Lower lobe of right lung (tissue), 2 donors: ENCODE measurements at regions not wholly inside any gene's neighbourhood (a gene's known extent, or its start where the extent isn't known, plus 50 kb on each side); places are given as distances from the start of the nearest gene placed in this dataset.
"Not testable (repeated sequence)": the region's sequence is repeated elsewhere in the genome, so short reads cannot be mapped to it uniquely, and the experiment has no call there.

Experiments
- ATAC-seq, 2 donors: fragments of 200-7000 bp; cut with Tn5 transposase; one replicate each; pipeline ENCODE4 v1.9.1; 2020 to 2022; ENCODE audit warnings: mild to moderate bottlenecking in 2 of 2, moderate library complexity in 2 of 2
- DNase-seq: peaks from one replicate; pipeline ENCODE4 v3.0.0-alpha.2; 2020
- H3K27ac ChIP-seq: fragments of 200-600 bp; one replicate; pipeline ENCODE4 v1.8.0; 2022
- H3K27me3 ChIP-seq: fragments of 200-600 bp; one replicate; pipeline ENCODE4 v1.8.0; 2022; ENCODE audit warnings: low read depth
- H3K36me3 ChIP-seq: fragments of 200-600 bp; one replicate; pipeline ENCODE4 v1.8.0; 2022; ENCODE audit warnings: mild to moderate bottlenecking
- H3K4me1 ChIP-seq: fragments of 200-600 bp; one replicate; pipeline ENCODE4 v1.8.0; 2022
- H3K4me3 ChIP-seq: fragments of 200-600 bp; one replicate; pipeline ENCODE4 v1.8.0; 2022; ENCODE audit warnings: mild to moderate bottlenecking
- H3K9me3 ChIP-seq: fragments of 200-600 bp; one replicate; pipeline ENCODE4 v1.8.0; 2022
- intact Hi-C: fragments of 100-400 bp; cut with DNase I; formaldehyde crosslinking; loops from one replicate; pipeline ENCODE4 v1.11.0; 2022
- TF ChIP-seq, protein P1 (sequence below): fragments of 200-600 bp; IDR thresholded peaks from one replicate; pipeline ENCODE4 v1.8.0; 2022; ENCODE audit warnings: antibody characterized with exemption, mild to moderate bottlenecking
- donor health status: DM: no; HTN: yes; CAD: no; lungs with severe emphysema.

- H3K9me3 ChIP-seq: no peaks in the 10 kb centered on the region
- no peaks in the 10 kb centered on the region for H3K36me3 ChIP-seq
- TF ChIP-seq, protein P1, sequence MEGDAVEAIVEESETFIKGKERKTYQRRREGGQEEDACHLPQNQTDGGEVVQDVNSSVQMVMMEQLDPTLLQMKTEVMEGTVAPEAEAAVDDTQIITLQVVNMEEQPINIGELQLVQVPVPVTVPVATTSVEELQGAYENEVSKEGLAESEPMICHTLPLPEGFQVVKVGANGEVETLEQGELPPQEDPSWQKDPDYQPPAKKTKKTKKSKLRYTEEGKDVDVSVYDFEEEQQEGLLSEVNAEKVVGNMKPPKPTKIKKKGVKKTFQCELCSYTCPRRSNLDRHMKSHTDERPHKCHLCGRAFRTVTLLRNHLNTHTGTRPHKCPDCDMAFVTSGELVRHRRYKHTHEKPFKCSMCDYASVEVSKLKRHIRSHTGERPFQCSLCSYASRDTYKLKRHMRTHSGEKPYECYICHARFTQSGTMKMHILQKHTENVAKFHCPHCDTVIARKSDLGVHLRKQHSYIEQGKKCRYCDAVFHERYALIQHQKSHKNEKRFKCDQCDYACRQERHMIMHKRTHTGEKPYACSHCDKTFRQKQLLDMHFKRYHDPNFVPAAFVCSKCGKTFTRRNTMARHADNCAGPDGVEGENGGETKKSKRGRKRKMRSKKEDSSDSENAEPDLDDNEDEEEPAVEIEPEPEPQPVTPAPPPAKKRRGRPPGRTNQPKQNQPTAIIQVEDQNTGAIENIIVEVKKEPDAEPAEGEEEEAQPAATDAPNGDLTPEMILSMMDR: no peak
- DNase-seq (no peak), ATAC-seq (no peak)
- no peak overlapping the region for H3K4me3 ChIP-seq
- H3K27me3 ChIP-seq: no peaks in the 10 kb centered on the region
- no peak overlapping the region for H3K27ac ChIP-seq
- intact Hi-C loops: no loop called here
- no peaks in the 10 kb centered on the region for H3K4me1 ChIP-seq
These were observed 162.7 kb upstream of the TTC29 start for GRCh38 chr4:147108409-147108808.

- TF ChIP-seq, protein P1: no peak
- no peaks in the 10 kb centered on the region for H3K36me3 ChIP-seq
- no peak overlapping the region for H3K4me3 ChIP-seq
- H3K27me3 ChIP-seq: no peaks in the 10 kb centered on the region
- no peaks in the 10 kb centered on the region for H3K4me1 ChIP-seq
- intact Hi-C loops: no loop called here
- ATAC-seq: no peak
- no peak for DNase-seq
- peaks cover 2% of the 10 kb centered on the region for H3K9me3 ChIP-seq
- no peak overlapping the region for H3K27ac ChIP-seq
These were observed 164.1 kb upstream of the TTC29 start for GRCh38 chr4:147109800-147110199.

GRCh38 chr4:147110473-147111367 is 165.1 kb upstream of the TTC29 start:
- Histone ChIP-seq H3K27ac (no peak overlapping the region), H3K4me3 (no peak overlapping the region), H3K36me3 (no peaks in the 10 kb centered on the region), H3K9me3 (peaks cover 5% of the 10 kb centered on the region), H3K27me3 (no peaks in the 10 kb centered on the region), H3K4me1 (no peaks in the 10 kb centered on the region)
- ATAC-seq: no peak
- DNase-seq: no peak
- intact Hi-C loops: no loop called here
- TF ChIP-seq, protein P1: peak; percentile 19

DNA sequence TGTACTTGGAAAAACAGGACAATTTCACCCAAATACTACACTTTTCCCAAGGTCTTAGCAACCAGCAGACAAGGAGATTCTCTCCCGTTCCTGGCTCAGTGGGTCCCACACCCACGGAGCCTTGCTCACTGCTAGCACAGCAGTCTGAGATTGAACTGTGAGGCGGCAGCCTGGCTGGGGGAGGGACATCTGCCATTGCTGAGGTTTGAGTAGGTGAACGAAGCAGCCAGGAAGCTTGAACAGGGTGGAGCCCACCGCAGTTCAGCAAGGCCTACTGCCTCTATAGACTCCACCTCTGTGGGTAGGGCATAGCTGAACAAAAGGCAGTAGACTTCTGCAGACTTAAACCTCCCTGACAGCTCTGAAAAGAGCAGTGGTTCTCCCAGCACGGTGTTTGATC is 166.5 kb upstream of the TTC29 start:
- H3K27me3 ChIP-seq, H3K4me3 ChIP-seq, H3K4me1 ChIP-seq, DNase-seq, ATAC-seq, intact Hi-C loops, H3K9me3 ChIP-seq, H3K27ac ChIP-seq, H3K36me3 ChIP-seq: not testable (repeated sequence)

- DNase-seq (no peak), ATAC-seq (no peak)
- no peak overlapping the region for H3K4me3 ChIP-seq
- TF ChIP-seq, protein P1: no peak
- peak overlapping the region; percentile 14 for H3K27ac ChIP-seq
- H3K36me3 ChIP-seq: no peaks in the 10 kb centered on the region
- intact Hi-C loops: no loop called here
- H3K27me3 ChIP-seq: no peaks in the 10 kb centered on the region
- H3K9me3 ChIP-seq: peaks cover 5% of the 10 kb centered on the region
- H3K4me1 ChIP-seq: no peaks in the 10 kb centered on the region
These were observed 171.8 kb upstream of the TTC29 start for GRCh38 chr4:147117431-147117830.

- ATAC-seq: no peak
- no peak for DNase-seq
- Histone ChIP-seq H3K9me3 (peaks cover 5% of the 10 kb centered on the region), H3K36me3 (no peaks in the 10 kb centered on the region), H3K4me1 (no peaks in the 10 kb centered on the region), H3K27ac (no peak overlapping the region), H3K4me3 (no peak overlapping the region), H3K27me3 (no peaks in the 10 kb centered on the region)
- intact Hi-C loops: no loop called here
- TF ChIP-seq, protein P1: no peak
These were observed 172.9 kb upstream of the TTC29 start for GRCh38 chr4:147118528-147118927.
